Liver (tissue), 8 donors: ENCODE measurements at regions not wholly inside any gene's neighbourhood (a gene's known extent, or its start where the extent isn't known, plus 50 kb on each side); places are given as distances from the start of the nearest gene placed in this dataset.

Experiments
- DNase-seq: peaks from one replicate; pipeline ENCODE4 v3.0.0-alpha.2; 2017; ENCODE audit warnings: low spot score
- H3K27ac ChIP-seq, 2 donors: one replicate each; pipeline ENCODE4 v1.7.0; 2013; ENCODE audit warnings: inconsistent platforms in 2 of 2, low read length in 2 of 2, control low read depth in 1 of 2, low read depth in 1 of 2, mild to moderate bottlenecking in 1 of 2
- H3K27me3 ChIP-seq, 4 donors: one replicate each; pipeline versions ENCODE4 v1.6.1 to v1.7.0; 2013; ENCODE audit warnings: low read length in 3 of 4, inconsistent platforms in 1 of 4, mild to moderate bottlenecking in 1 of 4, moderate library complexity in 1 of 4; ENCODE audit not compliant: control insufficient read depth in 4 of 4, insufficient read depth in 4 of 4
- H3K36me3 ChIP-seq, 4 donors: one replicate each; pipeline versions ENCODE4 v1.6.1 to v1.7.0; 2013; ENCODE audit warnings: low read length in 3 of 4, mild to moderate bottlenecking in 3 of 4, low read depth in 1 of 4, moderate library complexity in 1 of 4; ENCODE audit not compliant: control insufficient read depth in 4 of 4, insufficient read depth in 3 of 4
- H3K4me1 ChIP-seq, 4 donors: one replicate each; pipeline versions ENCODE4 v1.6.1 to v1.7.0; 2013; ENCODE audit warnings: low read length in 3 of 4, mild to moderate bottlenecking in 3 of 4, moderate library complexity in 1 of 4; ENCODE audit not compliant: control insufficient read depth in 4 of 4, insufficient read depth in 4 of 4
- H3K4me3 ChIP-seq, 3 donors: one replicate each; pipeline versions ENCODE4 v1.6.1 to v1.7.0; 2013; ENCODE audit warnings: low read length in 3 of 3, control low read depth in 1 of 3, low read depth in 1 of 3, mild to moderate bottlenecking in 1 of 3
- H3K9ac ChIP-seq, 2 donors: one replicate each; pipeline ENCODE4 v1.7.0; 2013; ENCODE audit warnings: low read length in 2 of 2, mild to moderate bottlenecking in 2 of 2, moderate library complexity in 2 of 2, control low read depth in 1 of 2, low read depth in 1 of 2
- H3K9me3 ChIP-seq, 4 donors: one replicate each; pipeline versions ENCODE4 v1.6.1 to v1.7.0; 2013; ENCODE audit warnings: low read length in 3 of 4; ENCODE audit not compliant: control insufficient read depth in 4 of 4
- ATF3 ChIP-seq: IDR thresholded peaks from 2 replicates; pipeline ENCODE4 v1.6.1; 2016; ENCODE audit warnings: antibody characterized with exemption
- CTCF ChIP-seq: fragments of 150-350 bp; IDR thresholded peaks from 2 replicates; pipeline ENCODE4 v1.5.1; 2017; ENCODE audit warnings: improper control_type of control experiment, low read depth, low read length; ENCODE audit not compliant: missing input control
- EGR1 ChIP-seq, 2 donors: IDR thresholded peaks; 2 replicates each; pipeline ENCODE4 v1.6.1; 2016 to 2018; ENCODE audit warnings: antibody characterized with exemption in 2 of 2, low read depth in 2 of 2
- FOXA1 ChIP-seq: IDR thresholded peaks from 2 replicates; pipeline ENCODE4 v1.6.1; 2016; ENCODE audit warnings: antibody characterized with exemption
- FOXA2 ChIP-seq: IDR thresholded peaks from 2 replicates; pipeline ENCODE4 v1.6.1; 2016; ENCODE audit warnings: antibody characterized with exemption
- GABPA ChIP-seq, 2 donors: IDR thresholded peaks in 1 of 2; conservative IDR thresholded peaks in 1 of 2; 2 replicates each; pipeline ENCODE4 v1.6.1; 2016; ENCODE audit warnings: antibody characterized with exemption in 2 of 2, mild to moderate bottlenecking in 1 of 2, moderate library complexity in 1 of 2
- HNF4A ChIP-seq, 2 donors: conservative IDR thresholded peaks; 2 replicates each; pipeline ENCODE4 v1.6.1; 2016; ENCODE audit warnings: antibody characterized with exemption in 2 of 2, mild to moderate bottlenecking in 2 of 2
- JUND ChIP-seq, 2 donors: IDR thresholded peaks; 2 replicates each; pipeline ENCODE4 v1.6.1; 2016; ENCODE audit warnings: antibody characterized with exemption in 2 of 2
- RAD21 ChIP-seq, 2 donors: IDR thresholded peaks; 2 replicates each; pipeline ENCODE4 v1.6.1; 2016; ENCODE audit warnings: antibody characterized with exemption in 2 of 2, mild to moderate bottlenecking in 2 of 2
- REST ChIP-seq: IDR thresholded peaks from 2 replicates; pipeline ENCODE4 v1.6.1; 2016; ENCODE audit warnings: antibody characterized with exemption, mild to moderate bottlenecking
- RXRA ChIP-seq, 2 donors: IDR thresholded peaks; 2 replicates each; pipeline ENCODE4 v1.6.1; 2017 to 2018; ENCODE audit warnings: antibody characterized with exemption in 2 of 2, mild to moderate bottlenecking in 1 of 2
- TAF1 ChIP-seq: conservative IDR thresholded peaks from 2 replicates; pipeline ENCODE4 v1.6.1; 2016; ENCODE audit warnings: antibody characterized with exemption, mild to moderate bottlenecking
- ZBTB33 ChIP-seq: IDR thresholded peaks from 2 replicates; pipeline ENCODE4 v1.6.1; 2016; ENCODE audit warnings: antibody characterized with exemption
- WGBS: extraction: QIAGEN DNeasy Blood & Tissue Kit; methylation state at CpG from one replicate; pipeline ENCODE4 v1.1.7; 2013; 5-methylcytosine and 5-hydroxymethylcytosine counted together
- donor health status: healthy.
- donor health status: healthy.
- donor health status: healthy.
- donor health status: healthy.
- donor health status: healthy.

- WGBS, result 89% methylated on average over 2 of the region's 2 CpGs
- no peak overlapping the region for H3K27ac ChIP-seq
- H3K27me3 ChIP-seq, result no peaks in the 10 kb centered on the region
- TF ChIP-seq ZBTB33, result no peak
- no peak for TF ChIP-seq RXRA (IDR thresholded peaks at IDR 0.05)
- no peak for TF ChIP-seq CTCF
- TF ChIP-seq REST, result no peak
- H3K9ac ChIP-seq, result no peak overlapping the region
- H3K4me1 ChIP-seq, result no peaks in the 10 kb centered on the region
- no peak overlapping the region for H3K4me3 ChIP-seq
- H3K36me3 ChIP-seq, result no peaks in the 10 kb centered on the region
- DNase-seq, result no peak
- no peaks in the 10 kb centered on the region for H3K9me3 ChIP-seq
These were observed 772.2 kb upstream of the ALCAM start for GRCh38 chr3:104594491-104594890.

- no peak overlapping the region for H3K4me3 ChIP-seq
- H3K4me1 ChIP-seq, result no peaks in the 10 kb centered on the region
- H3K36me3 ChIP-seq, result no peaks in the 10 kb centered on the region
- H3K27ac ChIP-seq, result no peak overlapping the region
- H3K9ac ChIP-seq, result no peak overlapping the region
- H3K9me3 ChIP-seq, result no peaks in the 10 kb centered on the region
- WGBS, result 87% methylated on average over 2 of the region's 2 CpGs
- TF ChIP-seq ATF3 (no peak), FOXA2 (no peak), GABPA (IDR thresholded peaks at IDR 0.05 in 1 of 2, conservative IDR thresholded peaks at IDR 0.05 in 1 of 2) (no peak), TAF1 (no peak), FOXA1 (no peak), EGR1 (IDR thresholded peaks at IDR 0.05; ENCODE audit: low read depth in 2 of 2) (no peak), RXRA (IDR thresholded peaks at IDR 0.05) (no peak), RAD21 (IDR thresholded peaks at IDR 0.05) (no peak), HNF4A (conservative IDR thresholded peaks at IDR 0.05) (no peak), JUND (IDR thresholded peaks at IDR 0.05) (no peak)
- H3K27me3 ChIP-seq, result no peaks in the 10 kb centered on the region
- no peak for DNase-seq
These were observed 770.7 kb upstream of the ALCAM start for GRCh38 chr3:104596054-104596453.
